Dermis microvascular lymphatic vessel endothelial cell (primary cell): ENCODE measurements at regions not wholly inside any gene's neighbourhood (a gene's known extent, or its start where the extent isn't known, plus 50 kb on each side); places are given as distances from the start of the nearest gene placed in this dataset.
"Not testable (repeated sequence)": the region's sequence is repeated elsewhere in the genome, so short reads cannot be mapped to it uniquely, and the experiment has no call there.

Experiments used
- DNase-seq, 2 donors: peaks; one replicate each; pipeline versions ENCODE4 v3.0.0 to v3.0.0-alpha.2; 2010; ENCODE audit warnings: low read depth in 2 of 2

DNA sequence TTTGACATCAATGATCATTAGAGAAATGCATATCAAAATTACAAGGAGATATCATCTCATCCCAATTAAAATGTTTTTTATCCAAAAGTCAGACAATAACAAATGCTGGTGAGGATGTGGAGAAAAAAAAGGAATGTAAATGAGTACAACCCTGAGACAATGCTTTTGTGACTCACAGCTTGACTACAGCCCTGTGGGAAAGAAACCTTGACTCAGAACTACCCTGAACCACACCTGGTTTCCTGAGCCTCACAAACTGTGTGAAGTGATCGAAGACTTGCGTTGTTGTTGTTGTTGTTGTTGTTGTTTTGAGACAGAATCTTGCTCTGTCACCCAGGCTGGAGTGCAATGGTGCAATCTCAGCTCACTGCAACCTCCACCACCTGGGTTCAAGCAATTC is 266.6 kb upstream of the MYT1L start:
- DNase-seq: no peak

DNA sequence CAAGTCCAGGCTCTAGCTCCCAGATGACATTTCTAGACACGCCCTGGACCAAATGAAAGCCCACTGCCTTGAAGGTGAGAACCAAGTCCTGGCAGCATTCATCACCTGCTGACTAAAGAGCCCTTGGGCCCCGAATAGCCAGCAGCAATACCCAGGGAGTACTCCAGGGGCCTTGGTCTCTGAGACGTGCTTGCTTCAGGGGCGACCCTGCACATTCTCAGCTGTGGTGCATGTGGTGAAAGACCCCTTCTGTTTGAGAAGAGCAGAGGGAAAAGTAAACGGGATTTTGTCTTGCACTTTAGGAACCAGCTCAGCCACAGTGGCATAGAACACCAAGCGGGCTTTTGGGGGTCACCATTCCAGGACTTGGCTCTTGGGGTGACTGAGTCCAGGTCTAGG is 260.5 kb upstream of the MYT1L start:
- DNase-seq: no peak

GRCh38 chr2:2590841-2591541 is 259.9 kb upstream of the MYT1L start:
- no peak for DNase-seq

DNA sequence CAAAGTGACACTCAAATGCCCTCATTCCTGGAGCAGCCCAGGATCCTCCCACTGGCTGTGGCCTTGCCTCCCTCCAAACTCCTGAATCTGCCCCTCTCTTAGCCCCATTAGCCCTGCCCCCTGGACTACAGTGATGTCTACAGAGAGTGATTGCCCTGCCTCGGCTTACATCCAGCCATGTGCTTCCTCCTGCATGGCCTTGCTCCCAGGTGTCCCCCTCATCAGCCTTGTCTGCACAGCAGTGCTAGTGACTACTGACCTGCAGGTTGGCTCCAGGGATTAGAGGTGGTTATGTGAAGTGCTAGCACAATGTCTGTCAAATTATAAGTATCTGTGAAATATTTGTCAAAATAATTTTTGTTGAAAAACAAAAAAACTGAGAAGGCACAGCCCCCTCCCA is 259.1 kb upstream of the MYT1L start:
- no peak for DNase-seq

DNA sequence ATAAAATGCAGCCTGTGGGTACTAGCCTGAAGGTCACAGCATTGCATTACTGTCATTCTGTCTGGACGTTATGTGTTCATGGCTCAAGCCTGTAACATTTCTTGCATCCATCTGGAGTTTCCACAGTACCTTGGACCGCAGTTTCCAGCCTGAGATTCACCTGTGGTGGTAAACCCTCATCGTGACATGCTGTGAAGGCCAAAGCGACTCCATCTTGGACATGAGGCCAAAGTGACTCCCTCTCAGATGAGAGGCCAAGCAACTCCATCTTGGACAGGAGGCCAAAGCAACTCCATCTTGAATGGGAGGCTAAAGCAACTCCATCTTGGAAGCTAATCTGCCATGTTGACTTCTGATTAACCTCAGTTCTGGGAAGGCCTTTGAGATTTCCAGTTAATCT is 257.7 kb upstream of the MYT1L start:
- no peak for DNase-seq

GRCh38 chr2:2587354-2587753 is 256.3 kb upstream of the MYT1L start:
- DNase-seq: no peak

- no peak for DNase-seq
Measured at GRCh38 chr2:2586931-2587330, 255.9 kb upstream of the MYT1L start.

DNA sequence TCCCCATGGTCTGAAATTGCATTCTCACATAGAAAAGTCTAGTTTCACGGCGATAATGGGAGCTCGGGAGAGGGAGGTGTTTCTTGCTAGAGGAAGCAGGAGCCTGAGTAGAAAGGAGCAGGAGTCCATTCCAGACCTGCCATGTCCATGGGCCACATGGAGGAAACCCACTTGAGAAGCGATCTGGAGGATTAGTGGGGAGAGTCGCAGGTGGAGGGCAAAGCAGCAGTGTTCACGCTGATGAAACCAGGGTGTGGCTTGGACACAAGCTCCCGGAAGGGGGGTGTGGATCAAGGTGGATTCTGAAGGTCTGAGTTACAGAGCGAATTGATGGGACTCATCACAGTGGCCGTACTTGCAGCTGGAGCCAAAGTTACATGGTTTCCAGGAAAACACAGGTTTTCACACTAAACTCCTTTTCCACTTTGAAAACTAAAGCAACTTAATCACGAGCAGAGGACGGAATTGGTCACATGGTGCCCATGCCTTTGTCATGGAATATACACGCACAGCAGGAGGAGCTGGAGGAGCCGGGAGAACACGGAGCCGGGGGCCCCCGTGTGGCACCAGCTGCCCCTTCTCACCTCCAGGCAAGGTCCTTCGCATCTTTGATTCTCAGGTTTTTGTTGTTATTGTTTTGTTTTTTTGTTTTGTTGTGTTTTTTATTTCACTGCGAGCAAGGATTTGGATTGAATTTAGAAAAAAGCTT is 255.1 kb upstream of the MYT1L start:
- DNase-seq: no peak

DNA sequence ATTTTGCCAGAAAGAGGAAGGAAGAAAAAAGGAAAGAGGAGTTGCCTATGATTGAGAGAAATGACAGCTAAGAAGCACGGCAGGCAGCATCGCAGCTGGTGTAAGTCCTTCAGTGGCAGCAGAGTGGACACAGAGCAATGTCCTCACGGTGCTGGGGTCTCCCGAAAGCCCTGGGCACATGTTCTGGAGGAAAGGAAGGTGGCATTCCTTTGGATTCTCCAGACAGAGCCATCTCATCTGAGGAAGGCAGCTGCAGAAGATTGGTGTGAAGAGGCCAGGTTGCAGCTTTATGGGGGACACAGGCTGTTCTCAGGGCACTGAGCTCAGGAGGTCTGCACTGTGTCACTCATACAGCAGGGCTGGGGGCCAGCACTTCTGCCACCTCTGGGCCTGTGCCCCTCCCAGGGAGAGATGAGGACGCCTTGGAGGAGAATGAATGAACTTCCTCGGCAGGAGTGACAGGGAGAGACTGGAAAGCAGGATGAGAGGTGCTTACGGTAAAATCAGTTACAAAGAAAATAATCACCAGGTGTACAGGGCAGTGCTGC is 252.0 kb upstream of the MYT1L start:
- no peak for DNase-seq

DNA sequence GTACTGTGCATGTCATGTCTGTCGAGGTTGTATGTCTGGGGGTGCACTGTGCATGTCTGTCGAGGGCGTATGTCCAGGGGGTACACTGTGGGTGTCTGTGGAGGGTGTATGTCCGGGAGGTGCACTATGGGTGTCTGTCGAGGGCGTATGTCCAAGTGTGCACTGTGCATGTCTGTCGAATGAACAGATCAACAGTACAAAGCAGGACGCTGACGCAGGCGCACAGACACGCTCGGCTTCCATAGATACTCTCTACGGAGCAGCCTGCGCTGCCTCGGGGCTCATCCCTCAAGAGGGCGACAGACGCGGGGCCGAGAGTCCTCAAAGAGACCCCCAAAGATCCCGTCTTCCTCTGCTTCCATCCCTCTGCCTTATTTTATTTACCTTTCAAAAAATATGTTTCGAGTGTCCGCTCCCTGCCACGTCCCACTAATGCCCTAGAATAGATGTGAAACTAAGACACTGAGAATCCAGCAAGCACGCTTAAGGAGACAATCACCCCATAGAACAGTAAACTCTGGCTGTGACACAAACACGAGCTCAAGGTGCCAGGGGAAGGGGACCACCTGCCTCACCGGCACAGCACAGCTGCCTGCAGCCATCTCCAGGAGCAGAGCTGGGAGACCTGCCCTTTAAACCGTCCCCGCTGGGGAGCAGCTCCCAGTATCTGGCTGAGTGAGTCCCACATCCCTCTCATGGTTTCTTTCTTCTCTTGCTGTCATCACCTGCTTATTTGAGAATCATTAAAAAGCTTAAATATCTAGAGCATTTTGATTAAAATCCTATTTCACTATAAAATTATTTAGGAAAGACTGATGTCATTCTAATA is 250.5 kb upstream of the MYT1L start:
- DNase-seq: no peak

- DNase-seq: not testable (repeated sequence)
Measured at GRCh38 chr2:2580841-2581240, 249.8 kb upstream of the MYT1L start.

DNA sequence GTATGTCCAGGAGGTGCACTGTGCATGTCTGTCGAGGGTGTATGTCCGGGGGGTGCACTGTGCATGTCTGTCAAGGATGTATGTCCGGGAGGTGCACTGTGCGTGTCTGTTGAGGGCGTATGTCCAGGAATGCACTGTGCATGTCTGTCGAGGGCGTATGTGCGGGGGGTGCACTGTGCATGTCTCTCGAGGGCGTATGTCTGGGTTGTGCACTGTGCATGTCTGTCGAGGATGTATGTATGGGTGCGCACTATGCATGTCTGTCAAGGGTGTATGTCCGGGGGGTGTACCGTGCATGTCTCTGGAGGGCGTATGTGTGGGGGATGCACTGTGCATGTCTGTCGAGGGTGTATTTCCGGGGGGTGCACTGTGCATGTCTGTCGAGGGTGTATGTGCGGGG is 249.3 kb upstream of the MYT1L start:
- DNase-seq: no peak

DNA sequence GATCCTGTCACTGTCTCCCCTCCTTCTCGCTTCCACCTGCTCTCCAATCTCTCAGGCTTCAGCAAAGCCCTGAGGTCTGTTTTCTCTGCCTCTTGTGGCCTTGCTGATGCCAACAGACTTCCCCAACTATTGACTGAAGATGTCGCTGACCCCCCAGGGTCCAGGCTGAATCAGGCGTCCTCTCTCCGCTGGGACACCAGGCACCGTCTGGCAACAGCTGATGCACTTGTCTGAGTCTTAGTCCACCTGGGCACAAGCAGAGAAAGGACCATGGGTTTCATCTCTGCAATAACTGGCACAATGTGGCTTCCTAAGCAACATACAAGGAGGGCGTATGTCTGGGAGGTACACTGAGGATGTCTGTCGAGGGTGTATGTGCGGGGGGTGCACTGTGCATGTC is 248.7 kb upstream of the MYT1L start:
- no peak for DNase-seq

DNA sequence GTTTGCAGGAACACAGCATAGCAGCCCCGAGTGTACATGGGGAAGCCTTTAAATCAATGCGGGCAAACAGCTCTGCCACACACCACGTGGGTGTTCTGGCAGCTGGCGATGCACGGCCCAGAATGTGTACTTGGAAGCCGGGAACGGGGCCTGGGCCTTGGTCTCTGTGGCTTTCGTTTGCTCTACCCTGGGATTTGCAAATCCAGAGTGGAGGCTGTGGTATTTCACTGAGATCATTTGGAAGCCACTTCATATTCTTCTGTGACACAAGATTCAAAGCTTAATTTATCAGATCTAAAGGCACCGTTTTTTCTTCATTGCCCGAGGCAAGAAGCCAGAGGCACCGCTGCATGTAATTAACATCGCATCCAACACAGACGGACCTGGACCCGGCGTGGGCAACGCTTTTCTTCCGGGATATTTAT is 246.3 kb upstream of the MYT1L start:
- DNase-seq: no peak

- no peak for DNase-seq
Measured at GRCh38 chr2:2575870-2576386, 244.9 kb upstream of the MYT1L start.

- DNase-seq: no peak
Measured at GRCh38 chr2:2575181-2575577, 244.1 kb upstream of the MYT1L start.

DNA sequence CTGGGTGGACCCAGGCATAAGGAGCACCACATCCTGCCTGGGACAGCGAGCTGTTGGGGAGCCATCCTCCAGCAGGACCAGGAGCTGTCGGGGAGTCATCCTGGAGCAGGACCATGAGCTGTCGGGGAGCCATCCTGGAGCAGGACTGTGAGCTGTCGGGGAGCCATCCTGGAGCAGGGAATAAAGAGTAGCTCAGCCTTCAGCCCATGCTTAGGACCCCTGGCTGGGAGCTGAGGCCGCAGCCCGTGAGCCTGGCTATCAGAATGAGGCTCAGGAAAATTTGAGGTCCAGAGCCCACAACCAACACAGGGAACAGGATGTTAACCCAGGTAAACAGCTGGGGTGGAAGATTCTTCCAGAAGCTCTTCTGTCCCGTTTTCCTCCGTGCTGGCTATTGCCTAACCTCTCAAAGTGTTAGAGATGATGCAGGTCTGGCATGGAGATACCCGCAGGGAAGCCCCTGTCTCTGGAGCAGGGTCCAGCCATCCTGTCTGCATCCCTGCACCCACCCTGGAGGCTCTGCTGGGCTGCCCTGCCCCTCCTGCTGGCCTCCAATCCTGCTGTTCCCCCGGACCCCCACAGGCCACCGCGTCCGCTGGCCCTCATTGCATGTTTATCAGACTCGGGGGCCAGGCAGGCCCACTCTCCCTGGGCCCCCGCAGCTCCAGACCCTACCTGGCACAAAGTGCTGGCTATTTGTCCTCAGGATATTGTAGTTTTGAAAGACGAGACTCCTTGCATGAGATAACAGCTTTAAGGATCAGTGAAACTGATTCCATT is 243.5 kb upstream of the MYT1L start:
- DNase-seq: no peak

- DNase-seq: no peak
Measured at GRCh38 chr2:2573658-2574293, 242.7 kb upstream of the MYT1L start.

DNA sequence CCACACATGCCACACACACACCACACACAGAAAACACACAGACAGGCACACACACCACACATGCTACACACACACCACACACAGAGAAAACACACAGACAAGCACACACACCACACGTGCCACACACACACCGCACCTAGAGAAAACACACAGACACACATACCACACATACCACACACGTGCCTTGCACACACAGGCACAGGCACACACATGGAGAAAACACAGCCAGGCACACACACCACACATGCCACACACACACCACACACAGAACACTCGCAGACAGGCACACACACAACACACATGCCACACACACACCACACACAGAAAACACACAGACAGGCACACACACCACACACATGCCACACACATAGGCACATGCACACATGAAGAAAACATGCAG is 242.1 kb upstream of the MYT1L start:
- DNase-seq: no peak

DNA sequence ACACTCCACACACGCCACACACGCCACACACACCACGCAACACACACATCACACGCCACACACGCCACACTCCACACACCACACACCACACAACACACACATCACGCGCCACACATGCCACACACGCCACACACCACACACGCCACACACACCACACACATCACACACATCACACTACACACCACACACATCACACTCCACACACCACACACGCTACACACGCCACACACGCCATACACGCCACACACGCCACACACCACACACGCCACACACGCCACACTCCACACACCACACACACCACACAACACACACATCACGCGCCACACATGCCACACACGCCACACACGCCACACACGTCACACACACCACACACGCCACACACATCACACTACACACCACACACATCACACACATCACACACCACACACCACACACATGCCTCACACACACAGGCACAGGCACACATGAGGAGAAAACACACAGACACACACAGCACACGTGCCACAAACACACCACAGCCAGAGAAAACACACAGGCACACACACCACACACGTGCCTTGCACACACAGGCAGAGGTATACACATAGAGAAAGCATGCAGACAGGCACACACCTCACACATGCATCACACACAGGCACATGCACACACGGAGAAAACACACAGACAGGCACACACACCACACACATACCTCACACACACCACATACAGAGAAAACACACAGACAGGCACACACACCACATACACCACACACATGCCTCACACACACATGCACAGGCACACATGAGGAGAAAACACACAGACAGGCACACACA is 241.5 kb upstream of the MYT1L start:
- no peak for DNase-seq
